ENCODE measurements at regions not wholly inside any gene's neighbourhood (a gene's known extent, or its start where the extent isn't known, plus 50 kb on each side); places are given as distances from the start of the nearest gene placed in this dataset.

GRCh38 chr6:74805916-74806696, 399.7 kb downstream of the COL12A1 start:
- peak; percentile 35 for DNase-seq (ENCODE audit: low read depth)
- TF ChIP-seq, protein P1, sequence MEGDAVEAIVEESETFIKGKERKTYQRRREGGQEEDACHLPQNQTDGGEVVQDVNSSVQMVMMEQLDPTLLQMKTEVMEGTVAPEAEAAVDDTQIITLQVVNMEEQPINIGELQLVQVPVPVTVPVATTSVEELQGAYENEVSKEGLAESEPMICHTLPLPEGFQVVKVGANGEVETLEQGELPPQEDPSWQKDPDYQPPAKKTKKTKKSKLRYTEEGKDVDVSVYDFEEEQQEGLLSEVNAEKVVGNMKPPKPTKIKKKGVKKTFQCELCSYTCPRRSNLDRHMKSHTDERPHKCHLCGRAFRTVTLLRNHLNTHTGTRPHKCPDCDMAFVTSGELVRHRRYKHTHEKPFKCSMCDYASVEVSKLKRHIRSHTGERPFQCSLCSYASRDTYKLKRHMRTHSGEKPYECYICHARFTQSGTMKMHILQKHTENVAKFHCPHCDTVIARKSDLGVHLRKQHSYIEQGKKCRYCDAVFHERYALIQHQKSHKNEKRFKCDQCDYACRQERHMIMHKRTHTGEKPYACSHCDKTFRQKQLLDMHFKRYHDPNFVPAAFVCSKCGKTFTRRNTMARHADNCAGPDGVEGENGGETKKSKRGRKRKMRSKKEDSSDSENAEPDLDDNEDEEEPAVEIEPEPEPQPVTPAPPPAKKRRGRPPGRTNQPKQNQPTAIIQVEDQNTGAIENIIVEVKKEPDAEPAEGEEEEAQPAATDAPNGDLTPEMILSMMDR (IDR thresholded peaks at IDR 0.05; ENCODE audit: insufficient read depth, low read depth, low read length), result no peak
- H3K4me3 ChIP-seq (ENCODE audit: low read depth, low read length), result no peak overlapping the region

GRCh38 chr6:74798302-74798701, 407.6 kb downstream of the COL12A1 start:
- no peak for DNase-seq (ENCODE audit: low read depth)
- TF ChIP-seq, protein P1 (IDR thresholded peaks at IDR 0.05; ENCODE audit: insufficient read depth, low read depth, low read length), result no peak
- H3K4me3 ChIP-seq (ENCODE audit: low read depth, low read length), result no peak overlapping the region

DNA sequence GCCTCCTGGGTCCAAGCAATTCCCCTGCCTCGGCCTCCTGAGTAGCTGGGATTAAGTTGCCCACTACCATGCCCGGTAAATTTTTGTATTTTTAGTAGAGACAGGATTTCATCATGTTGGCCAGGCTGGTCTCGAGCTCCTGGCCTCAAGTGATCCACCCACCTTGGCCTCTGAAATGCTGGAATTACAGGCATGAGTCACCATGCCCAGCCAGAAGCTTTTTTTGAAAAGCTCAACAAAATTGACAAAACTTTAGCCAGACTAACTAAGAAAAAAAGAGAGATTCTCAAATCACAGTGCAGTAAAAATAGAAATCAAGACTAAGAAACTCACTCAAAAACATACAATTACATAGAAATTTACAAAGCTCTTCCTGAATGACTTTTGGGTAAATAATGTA, 420.6 kb downstream of the COL12A1 start:
- H3K4me3 ChIP-seq (ENCODE audit: low read depth, low read length), result no peak overlapping the region
- TF ChIP-seq, protein P1 (IDR thresholded peaks at IDR 0.05; ENCODE audit: insufficient read depth, low read depth, low read length), result no peak
- no peak for DNase-seq (ENCODE audit: low read depth)

- TF ChIP-seq, protein P1 (IDR thresholded peaks at IDR 0.05; ENCODE audit: insufficient read depth, low read depth, low read length), result no peak
- DNase-seq (ENCODE audit: low read depth), result no peak
- no peak overlapping the region for H3K4me3 ChIP-seq (ENCODE audit: low read depth, low read length)
Observed at GRCh38 chr6:74782346-74782745, 423.5 kb downstream of the COL12A1 start.

- TF ChIP-seq, protein P1 (IDR thresholded peaks at IDR 0.05; ENCODE audit: insufficient read depth, low read depth, low read length), result no peak
- no peak for DNase-seq (ENCODE audit: low read depth)
- H3K4me3 ChIP-seq (ENCODE audit: low read depth, low read length), result no peak overlapping the region
Observed at GRCh38 chr6:74780831-74781230, 425.0 kb downstream of the COL12A1 start.

GRCh38 chr6:74768738-74769137, 437.1 kb downstream of the COL12A1 start:
- TF ChIP-seq, protein P1 (IDR thresholded peaks at IDR 0.05; ENCODE audit: insufficient read depth, low read depth, low read length), result no peak
- no peak overlapping the region for H3K4me3 ChIP-seq (ENCODE audit: low read depth, low read length)
- DNase-seq (ENCODE audit: low read depth), result no peak

DNA sequence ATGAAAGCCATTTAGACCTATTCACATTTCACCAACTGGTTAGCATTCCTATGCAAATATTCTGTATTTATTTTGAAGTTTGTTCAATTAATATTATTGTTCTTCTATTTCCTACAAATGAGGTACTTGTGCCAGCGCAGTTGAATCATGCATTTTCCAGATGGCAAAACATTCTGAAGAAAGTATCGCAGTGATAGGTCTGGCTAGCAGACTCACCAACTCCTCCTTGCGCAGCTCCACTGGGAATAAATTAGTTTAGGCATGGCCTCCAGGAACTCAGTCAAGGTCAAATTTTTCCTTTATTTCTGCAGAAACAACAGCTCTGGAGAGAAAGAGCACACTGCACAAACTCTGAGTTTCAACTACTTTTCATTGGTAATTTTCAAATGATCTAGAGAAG, 437.7 kb downstream of the COL12A1 start:
- TF ChIP-seq, protein P1 (IDR thresholded peaks at IDR 0.05; ENCODE audit: insufficient read depth, low read depth, low read length), result no peak
- no peak for DNase-seq (ENCODE audit: low read depth)
- H3K4me3 ChIP-seq (ENCODE audit: low read depth, low read length), result no peak overlapping the region

All from fibroblast of villous mesenchyme (primary cell).